ENCODE measurements at regions not wholly inside any gene's neighbourhood (a gene's known extent, or its start where the extent isn't known, plus 50 kb on each side); places are given as distances from the start of the nearest gene placed in this dataset.

- Mint-ChIP-seq H3K27ac (no peak overlapping the region), H3K27me3 (no peaks in the 10 kb centered on the region), H3K4me1 (ENCODE audit: low read depth) (no peaks in the 10 kb centered on the region), H3K9me3 (no peaks in the 10 kb centered on the region), H3K36me3 (ENCODE audit: low read depth) (no peaks in the 10 kb centered on the region), H3K4me3 (no peak overlapping the region)
- no peak for DNase-seq
Measured at GRCh38 chr20:60107621-60108390, 149.6 kb downstream of the CDH26 start.

DNA sequence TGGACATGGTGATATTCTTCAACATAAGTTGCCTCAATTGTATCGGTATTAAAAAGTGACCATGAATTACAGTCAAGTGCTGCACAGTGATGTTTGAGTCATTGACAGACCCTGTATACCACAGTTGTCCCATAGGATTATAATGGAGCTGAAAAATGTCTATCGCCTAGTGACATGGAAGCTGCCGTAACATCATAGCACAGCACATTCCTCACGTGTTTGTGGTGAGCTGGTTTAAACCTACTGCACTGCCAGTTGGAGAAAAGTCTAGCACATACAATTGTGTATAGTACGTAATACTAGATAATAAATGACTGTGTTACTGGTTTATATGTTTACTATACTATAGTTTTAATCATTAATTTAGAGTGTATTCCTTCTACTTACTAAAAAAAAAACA, 150.2 kb downstream of the CDH26 start:
- Mint-ChIP-seq H3K27me3 (no peaks in the 10 kb centered on the region), H3K36me3 (ENCODE audit: low read depth) (no peaks in the 10 kb centered on the region), H3K4me3 (no peak overlapping the region), H3K4me1 (ENCODE audit: low read depth) (no peaks in the 10 kb centered on the region), H3K9me3 (no peaks in the 10 kb centered on the region), H3K27ac (no peak overlapping the region)
- DNase-seq = no peak

GRCh38 chr20:60113024-60113724, 155.0 kb downstream of the CDH26 start:
- H3K27me3 Mint-ChIP-seq = no peaks in the 10 kb centered on the region
- DNase-seq = no peak
- H3K4me3 Mint-ChIP-seq = no peak overlapping the region
- H3K27ac Mint-ChIP-seq = no peak overlapping the region
- no peaks in the 10 kb centered on the region for H3K36me3 Mint-ChIP-seq (ENCODE audit: low read depth)
- peaks cover 4% of the 10 kb centered on the region for H3K4me1 Mint-ChIP-seq (ENCODE audit: low read depth)
- H3K9me3 Mint-ChIP-seq = no peaks in the 10 kb centered on the region

GRCh38 chr20:60113771-60114170, 155.5 kb downstream of the CDH26 start:
- H3K9me3 Mint-ChIP-seq = no peaks in the 10 kb centered on the region
- H3K36me3 Mint-ChIP-seq (ENCODE audit: low read depth) = no peaks in the 10 kb centered on the region
- H3K27me3 Mint-ChIP-seq = no peaks in the 10 kb centered on the region
- H3K27ac Mint-ChIP-seq = no peak overlapping the region
- DNase-seq = no peak
- H3K4me1 Mint-ChIP-seq (ENCODE audit: low read depth) = peaks cover 4% of the 10 kb centered on the region
- no peak overlapping the region for H3K4me3 Mint-ChIP-seq

- no peaks in the 10 kb centered on the region for H3K27me3 Mint-ChIP-seq
- no peak overlapping the region for H3K4me3 Mint-ChIP-seq
- H3K36me3 Mint-ChIP-seq (ENCODE audit: low read depth) = no peaks in the 10 kb centered on the region
- no peak overlapping the region for H3K27ac Mint-ChIP-seq
- no peaks in the 10 kb centered on the region for H3K9me3 Mint-ChIP-seq
- no peak for DNase-seq
- peaks cover 4% of the 10 kb centered on the region for H3K4me1 Mint-ChIP-seq (ENCODE audit: low read depth)
Measured at GRCh38 chr20:60115451-60115850, 157.2 kb downstream of the CDH26 start.

GRCh38 chr20:60116128-60116909, 158.1 kb downstream of the CDH26 start:
- Mint-ChIP-seq H3K9me3 (no peaks in the 10 kb centered on the region), H3K4me1 (ENCODE audit: low read depth) (peaks cover 4% of the 10 kb centered on the region), H3K4me3 (no peak overlapping the region), H3K36me3 (ENCODE audit: low read depth) (no peaks in the 10 kb centered on the region), H3K27ac (no peak overlapping the region), H3K27me3 (no peaks in the 10 kb centered on the region)
- no peak for DNase-seq

DNA sequence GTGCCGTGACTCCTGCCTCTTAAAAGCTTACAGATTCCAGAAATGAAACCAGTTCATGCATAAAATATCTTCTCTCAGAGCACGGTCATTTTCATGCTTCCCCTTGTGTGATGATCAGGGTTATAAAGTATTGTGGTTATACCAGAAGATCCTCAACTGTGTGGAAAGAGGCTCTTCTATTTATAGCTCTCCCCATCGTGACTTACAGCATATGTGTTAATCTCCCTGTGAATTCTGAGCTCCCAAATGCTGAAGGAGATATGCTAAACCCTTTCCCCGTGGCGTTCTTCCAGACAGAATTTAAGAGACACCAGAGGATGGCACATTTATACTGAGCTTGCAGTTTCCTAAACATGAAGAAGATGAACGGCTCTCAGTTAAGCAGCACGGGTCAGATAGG, 158.8 kb downstream of the CDH26 start:
- Mint-ChIP-seq H3K4me3 (no peak overlapping the region), H3K9me3 (no peaks in the 10 kb centered on the region), H3K36me3 (ENCODE audit: low read depth) (no peaks in the 10 kb centered on the region), H3K27ac (no peak overlapping the region), H3K27me3 (no peaks in the 10 kb centered on the region), H3K4me1 (ENCODE audit: low read depth) (peaks cover 4% of the 10 kb centered on the region)
- no peak for DNase-seq

- no peak overlapping the region for H3K4me3 Mint-ChIP-seq
- no peaks in the 10 kb centered on the region for H3K9me3 Mint-ChIP-seq
- H3K36me3 Mint-ChIP-seq (ENCODE audit: low read depth) = no peaks in the 10 kb centered on the region
- H3K27ac Mint-ChIP-seq = no peak overlapping the region
- no peak for DNase-seq
- H3K27me3 Mint-ChIP-seq = no peaks in the 10 kb centered on the region
- H3K4me1 Mint-ChIP-seq (ENCODE audit: low read depth) = peaks cover 3% of the 10 kb centered on the region
Measured at GRCh38 chr20:60121903-60122302, 163.7 kb downstream of the CDH26 start.

GRCh38 chr20:60122671-60123070, 164.4 kb downstream of the CDH26 start:
- H3K36me3 Mint-ChIP-seq (ENCODE audit: low read depth) = no peaks in the 10 kb centered on the region
- no peaks in the 10 kb centered on the region for H3K9me3 Mint-ChIP-seq
- no peak overlapping the region for H3K27ac Mint-ChIP-seq
- H3K4me1 Mint-ChIP-seq (ENCODE audit: low read depth) = no peaks in the 10 kb centered on the region
- no peaks in the 10 kb centered on the region for H3K27me3 Mint-ChIP-seq
- no peak overlapping the region for H3K4me3 Mint-ChIP-seq
- DNase-seq = no peak

DNA sequence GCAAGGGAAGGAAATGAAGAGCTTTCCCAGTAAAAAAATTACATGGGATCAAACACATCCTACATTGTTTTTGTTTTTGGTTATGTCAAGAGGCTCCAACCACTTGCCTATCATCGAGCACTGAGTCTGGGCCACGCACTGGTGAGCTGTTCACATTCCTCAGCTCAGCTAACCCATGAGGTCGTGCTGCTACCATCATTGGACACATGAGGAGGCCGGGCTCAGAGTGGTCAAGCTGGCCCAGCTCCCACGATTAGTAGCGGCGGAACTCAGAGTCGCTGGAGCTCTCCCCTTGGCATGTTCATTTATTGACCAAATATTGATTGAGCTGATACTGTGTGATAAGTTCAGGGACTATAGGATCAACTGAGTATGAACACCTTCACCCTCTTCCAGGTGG, 164.9 kb downstream of the CDH26 start:
- Mint-ChIP-seq H3K36me3 (ENCODE audit: low read depth) (no peaks in the 10 kb centered on the region), H3K27ac (no peak overlapping the region), H3K9me3 (no peaks in the 10 kb centered on the region), H3K4me1 (ENCODE audit: low read depth) (no peaks in the 10 kb centered on the region), H3K27me3 (peaks cover 1% of the 10 kb centered on the region), H3K4me3 (no peak overlapping the region)
- no peak for DNase-seq

GRCh38 chr20:60123652-60124051, 165.4 kb downstream of the CDH26 start:
- DNase-seq = no peak
- Mint-ChIP-seq H3K27me3 (peaks cover 4% of the 10 kb centered on the region), H3K4me3 (no peak overlapping the region)

DNA sequence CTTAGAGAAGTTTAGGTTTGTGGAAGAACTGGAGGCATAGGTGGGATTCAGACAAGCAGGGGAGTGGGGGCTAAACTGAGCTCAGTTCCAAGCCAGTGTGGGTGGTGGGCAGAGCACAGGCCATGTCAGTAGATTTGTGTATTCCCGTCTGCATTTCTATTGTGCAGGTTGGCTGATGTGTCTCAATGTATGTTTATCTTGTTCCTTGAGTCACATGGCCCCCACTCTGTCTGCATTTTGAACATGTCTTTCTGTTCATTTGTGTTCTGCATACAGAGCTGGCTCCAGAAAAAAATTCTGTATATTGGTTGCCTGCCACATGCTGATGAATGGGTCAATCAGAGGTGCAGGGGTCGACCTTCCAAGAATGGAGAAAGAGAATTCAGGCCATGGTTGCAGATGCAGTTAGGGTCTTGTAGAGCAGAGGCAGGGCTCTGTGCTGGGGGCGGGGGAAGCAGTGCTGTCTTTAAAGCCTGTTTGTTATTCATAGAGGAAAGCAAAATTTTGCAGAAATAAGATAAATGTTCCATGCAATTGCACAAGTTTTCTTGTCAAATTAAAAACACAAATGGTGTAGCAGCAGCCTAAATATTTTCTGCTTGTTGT, 166.7 kb downstream of the CDH26 start:
- Mint-ChIP-seq H3K27ac (no peak overlapping the region), H3K27me3 (peaks cover 7% of the 10 kb centered on the region), H3K4me1 (ENCODE audit: low read depth) (no peaks in the 10 kb centered on the region), H3K4me3 (no peak overlapping the region), H3K9me3 (no peaks in the 10 kb centered on the region), H3K36me3 (ENCODE audit: low read depth) (no peaks in the 10 kb centered on the region)
- DNase-seq = no peak

More at GRCh38 chr20:60123652-60124051, 165.4 kb downstream of the CDH26 start:
- Mint-ChIP-seq H3K9me3 (no peaks in the 10 kb centered on the region), H3K27ac (no peak overlapping the region), H3K36me3 (ENCODE audit: low read depth) (no peaks in the 10 kb centered on the region), H3K4me1 (ENCODE audit: low read depth) (no peaks in the 10 kb centered on the region)

- Mint-ChIP-seq H3K27me3 (peaks cover 7% of the 10 kb centered on the region), H3K36me3 (ENCODE audit: low read depth) (no peaks in the 10 kb centered on the region), H3K9me3 (no peaks in the 10 kb centered on the region), H3K27ac (no peak overlapping the region), H3K4me1 (ENCODE audit: low read depth) (no peaks in the 10 kb centered on the region), H3K4me3 (no peak overlapping the region)
- no peak for DNase-seq
Measured at GRCh38 chr20:60125513-60125912, 167.3 kb downstream of the CDH26 start.

GRCh38 chr20:60126975-60127374, 168.8 kb downstream of the CDH26 start:
- no peak for DNase-seq
- Mint-ChIP-seq H3K27me3 (peaks cover 7% of the 10 kb centered on the region), H3K4me1 (ENCODE audit: low read depth) (no peaks in the 10 kb centered on the region), H3K27ac (no peak overlapping the region), H3K4me3 (no peak overlapping the region), H3K36me3 (ENCODE audit: low read depth) (no peaks in the 10 kb centered on the region), H3K9me3 (no peaks in the 10 kb centered on the region)
